ENCODE measurements at regions not wholly inside any gene's neighbourhood (a gene's known extent, or its start where the extent isn't known, plus 50 kb on each side); places are given as distances from the start of the nearest gene placed in this dataset.

DNA sequence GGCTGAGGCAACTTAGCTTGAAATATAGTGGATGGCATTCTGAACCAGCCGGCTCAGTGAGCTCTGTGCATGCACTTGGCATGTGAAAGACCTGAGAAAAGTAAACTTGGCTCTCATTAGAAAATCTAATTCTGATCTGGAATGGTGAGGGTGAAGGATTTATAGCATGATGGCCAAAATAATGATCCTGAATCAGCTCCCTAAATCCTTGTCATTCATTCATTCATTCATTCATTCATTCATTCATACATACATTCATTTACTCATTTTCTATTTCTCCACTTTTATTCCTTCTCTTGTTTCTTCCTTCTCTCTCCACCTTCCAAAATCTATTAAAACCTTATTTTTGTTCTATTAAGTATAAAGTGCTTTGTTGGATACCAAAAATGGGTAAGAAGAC, 681.1 kb downstream of the DHX35 start:
- TF ChIP-seq POLR2A (IDR thresholded peaks at IDR 0.05; ENCODE audit: low read depth, low read length) (no peak), TAF1 (IDR thresholded peaks at IDR 0.05; ENCODE audit: low read depth, low read length) (no peak), POLR2AphosphoS5 (IDR thresholded peaks at IDR 0.05; ENCODE audit: low read depth, low read length) (no peak), SPI1 (IDR thresholded peaks at IDR 0.05; ENCODE audit: low read depth, low read length) (no peak)

Data from GM12891 (cell line).